ENCODE measurements at regions not wholly inside any gene's neighbourhood (a gene's known extent, or its start where the extent isn't known, plus 50 kb on each side); places are given as distances from the start of the nearest gene placed in this dataset.

GRCh38 chr11:95297680-95298452 is 66.9 kb upstream of the SESN3 start:
- H3K9me3 Mint-ChIP-seq (ENCODE audit: insufficient read depth): no peaks in the 10 kb centered on the region
- ATAC-seq (ENCODE audit: low read depth): no peak
- peak overlapping the region; percentile 81 to 82 for H3K27ac ChIP-seq (ENCODE audit: low read length in 2 of 2)
- CTCF ChIA-PET: interaction anchor here (0.8 to 2.7 kb wide), 7 partner anchors 8 to 418 kb away, joined by 3 to 26 read pairs (median 14); partner anchors contain the start of gene SESN3
- H3K79me2 ChIP-seq (ENCODE audit: control insufficient read depth, insufficient read depth, low read length): no peaks in the 10 kb centered on the region
- peak overlapping the region; percentile 95 for H3K27ac Mint-ChIP-seq
- no peaks in the 10 kb centered on the region for H3K27me3 ChIP-seq (replicated peaks in 1 of 4; ENCODE audit: control extremely low read depth in 1 of 4, control insufficient read depth in 3 of 4, insufficient read depth in 4 of 4, low read length in 3 of 4)
- POLR2A ChIA-PET: interaction anchor here (0.6 to 3.9 kb wide), 3 partner anchors 9 to 404 kb away, joined by 5 to 33 read pairs (median 9); partner anchors contain the start of gene SESN3
- H3K9ac ChIP-seq (ENCODE audit: low read length): no peak overlapping the region
- intact Hi-C loops (cut with micrococcal nuclease): loop anchor here (2.0 kb wide), 3 partner anchors 39 to 417 kb away; no protein-coding TSS in a partner anchor
- peaks cover 48% of the 10 kb centered on the region for H3K4me1 Mint-ChIP-seq
- no peaks in the 10 kb centered on the region for H4K20me1 ChIP-seq (ENCODE audit: control insufficient read depth, insufficient read depth, low read length, poor library complexity, severe bottlenecking)
- peak overlapping the region; percentile 72 for H2AFZ ChIP-seq (ENCODE audit: insufficient read depth, low read depth, low read length, poor library complexity, severe bottlenecking)
- H3K4me3 ChIP-seq (ENCODE audit: control extremely low read depth in 1 of 5, extremely low read depth in 1 of 5, insufficient read depth in 1 of 5, low read depth in 2 of 5, low read length in 4 of 5): no peak overlapping the region
- DNase-seq: no peak
- peaks cover 44 to 47% of the 10 kb centered on the region in 2 donors for H3K4me1 ChIP-seq (ENCODE audit: control insufficient read depth in 2 of 2, insufficient read depth in 2 of 2, low read length in 2 of 2)
- H3K4me2 ChIP-seq (replicated peaks; ENCODE audit: low read depth, low read length, poor library complexity, severe bottlenecking): peak overlapping the region; percentile 69
- TF ChIP-seq EZH2 (IDR thresholded peaks at IDR 0.05; ENCODE audit: borderline replicate concordance, insufficient read depth, low read depth, low read length, poor library complexity, severe bottlenecking): no peak
- no peak for TF ChIP-seq CTCF (IDR thresholded peaks at IDR 0.05)
- 88% methylated on average over 1 of the region's 1 CpG for WGBS (ENCODE audit: insufficient coverage)
- H3K27me3 Mint-ChIP-seq: no peaks in the 10 kb centered on the region
- no peaks in the 10 kb centered on the region for H3K9me3 ChIP-seq (ENCODE audit: control extremely low read depth in 1 of 3, control insufficient read depth in 2 of 3, insufficient read depth in 1 of 3, low read length in 2 of 3)
- no peaks in the 10 kb centered on the region for H3K36me3 ChIP-seq (replicated peaks in 1 of 2; ENCODE audit: control extremely low read depth in 1 of 2, control insufficient read depth in 1 of 2, extremely low read depth in 1 of 2, insufficient read depth in 2 of 2, low read length in 1 of 2)
- H3K4me3 Mint-ChIP-seq: peak overlapping the region; percentile 10

- H3K79me2 ChIP-seq (ENCODE audit: control insufficient read depth, insufficient read depth, low read length): no peaks in the 10 kb centered on the region
- H3K27ac ChIP-seq (ENCODE audit: low read length in 2 of 2): peak overlapping the region; percentile 81 to 82
- WGBS (ENCODE audit: insufficient coverage): 7% methylated on average over 4 of the region's 6 CpGs
- H3K4me2 ChIP-seq (replicated peaks; ENCODE audit: low read depth, low read length, poor library complexity, severe bottlenecking): peak overlapping the region; percentile 69
- Mint-ChIP-seq H3K9me3 (ENCODE audit: insufficient read depth) (no peaks in the 10 kb centered on the region), H3K4me3 (peak overlapping the region; percentile 82), H3K27ac (peak overlapping the region; percentile 95), H3K27me3 (no peaks in the 10 kb centered on the region), H3K4me1 (peaks cover 48% of the 10 kb centered on the region)
- POLR2A ChIA-PET: interaction anchor here (1.0 to 3.9 kb wide), 4 partner anchors 10 to 65 kb away, joined by 3 to 33 read pairs (median 6); partner anchors contain the start of gene SESN3
- no peaks in the 10 kb centered on the region for H4K20me1 ChIP-seq (ENCODE audit: control insufficient read depth, insufficient read depth, low read length, poor library complexity, severe bottlenecking)
- H3K4me1 ChIP-seq (ENCODE audit: control insufficient read depth in 2 of 2, insufficient read depth in 2 of 2, low read length in 2 of 2): peaks cover 44 to 47% of the 10 kb centered on the region in 2 donors
- peak overlapping the region; percentile 48 for H3K9ac ChIP-seq (ENCODE audit: low read length)
- no peaks in the 10 kb centered on the region for H3K9me3 ChIP-seq (ENCODE audit: control extremely low read depth in 1 of 3, control insufficient read depth in 2 of 3, insufficient read depth in 1 of 3, low read length in 2 of 3)
- peak; percentile 84 for DNase-seq
- CTCF ChIA-PET: interaction anchor here (0.7 to 2.7 kb wide), 17 partner anchors 9 to 472 kb away, joined by 3 to 26 read pairs (median 3); partner anchors contain the start of gene SESN3
- H2AFZ ChIP-seq (ENCODE audit: insufficient read depth, low read depth, low read length, poor library complexity, severe bottlenecking): peak overlapping the region; percentile 72
- no peaks in the 10 kb centered on the region for H3K27me3 ChIP-seq (replicated peaks in 1 of 4; ENCODE audit: control extremely low read depth in 1 of 4, control insufficient read depth in 3 of 4, insufficient read depth in 4 of 4, low read length in 3 of 4)
- TF ChIP-seq EZH2 (IDR thresholded peaks at IDR 0.05; ENCODE audit: borderline replicate concordance, insufficient read depth, low read depth, low read length, poor library complexity, severe bottlenecking) (no peak), CTCF (IDR thresholded peaks at IDR 0.05) (peak; percentile 9)
- peak; percentile 90 for ATAC-seq (ENCODE audit: low read depth)
- no peaks in the 10 kb centered on the region for H3K36me3 ChIP-seq (replicated peaks in 1 of 2; ENCODE audit: control extremely low read depth in 1 of 2, control insufficient read depth in 1 of 2, extremely low read depth in 1 of 2, insufficient read depth in 2 of 2, low read length in 1 of 2)
- H3K4me3 ChIP-seq (ENCODE audit: control extremely low read depth in 1 of 5, extremely low read depth in 1 of 5, insufficient read depth in 1 of 5, low read depth in 2 of 5, low read length in 4 of 5): peak overlapping the region in 4 of 5 experiments; percentile 10 to 53 (median 26)
- intact Hi-C loops (cut with micrococcal nuclease): loop anchor here (1.0 to 2.0 kb wide), 5 partner anchors 16 to 418 kb away; partner anchors contain the start of gene SESN3
Observed at GRCh38 chr11:95296621-95297025, 65.6 kb upstream of the SESN3 start.

All from B cell (primary cell).